Stimulated activated CD4-positive, alpha-beta T cell treated with anti-CD3 and anti-CD28 coated beads, Interleukin-1b, Interleukin-23, amount 100 ng/mL, for 24 hours (primary cell): ENCODE measurements at regions not wholly inside any gene's neighbourhood (a gene's known extent, or its start where the extent isn't known, plus 50 kb on each side); places are given as distances from the start of the nearest gene placed in this dataset.

Experiments
- DNase-seq, 4 experiments: peaks; one replicate each; pipeline ENCODE4 v3.0.0-alpha.2; 2020; ENCODE audit warnings: low read depth in 4 of 4, low spot score in 1 of 4

- DNase-seq: no peak
Observed at GRCh38 chr4:111813555-111814140, 331.6 kb upstream of the FAM241A start.

- DNase-seq: no peak
Observed at GRCh38 chr4:111814961-111815360, 330.3 kb upstream of the FAM241A start.

- no peak for DNase-seq
Observed at GRCh38 chr4:111821342-111821741, 323.9 kb upstream of the FAM241A start.

GRCh38 chr4:111836601-111837000 is 308.7 kb upstream of the FAM241A start:
- no peak for DNase-seq

GRCh38 chr4:111837761-111838160 is 307.5 kb upstream of the FAM241A start:
- no peak for DNase-seq

GRCh38 chr4:111838406-111838930 is 306.8 kb upstream of the FAM241A start:
- DNase-seq: no peak

GRCh38 chr4:111839141-111839540 is 306.1 kb upstream of the FAM241A start:
- DNase-seq: no peak

DNA sequence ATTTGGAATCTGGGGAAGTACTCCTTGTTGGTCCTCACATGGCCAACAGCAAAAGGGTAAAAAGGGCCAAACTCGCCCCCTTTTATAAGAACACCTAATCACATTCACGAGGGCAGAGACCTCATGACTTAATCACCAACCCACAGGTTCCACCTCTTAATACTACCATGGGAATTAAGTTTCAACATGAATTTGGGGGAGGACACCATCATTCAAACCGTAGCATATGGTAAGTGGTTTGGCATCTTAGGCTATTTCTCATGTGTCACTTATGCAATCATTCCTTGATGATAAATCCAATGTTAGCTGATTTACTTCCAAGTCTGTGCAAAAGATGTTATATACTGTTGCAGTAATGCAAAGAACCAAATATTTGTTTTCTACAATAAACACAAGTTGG is 302.9 kb upstream of the FAM241A start:
- DNase-seq: no peak

- DNase-seq: no peak
Observed at GRCh38 chr4:111847296-111848008, 297.8 kb upstream of the FAM241A start.

- no peak for DNase-seq
Observed at GRCh38 chr4:111849746-111850284, 295.4 kb upstream of the FAM241A start.

- no peak for DNase-seq
Observed at GRCh38 chr4:111854494-111855087, 290.7 kb upstream of the FAM241A start.

- DNase-seq: no peak
Observed at GRCh38 chr4:111855308-111855707, 289.9 kb upstream of the FAM241A start.

- DNase-seq: no peak
Observed at GRCh38 chr4:111864066-111864465, 281.2 kb upstream of the FAM241A start.

- DNase-seq: no peak
Observed at GRCh38 chr4:111869339-111869738, 275.9 kb upstream of the FAM241A start.

- no peak for DNase-seq
Observed at GRCh38 chr4:111871802-111872201, 273.5 kb upstream of the FAM241A start.

DNA sequence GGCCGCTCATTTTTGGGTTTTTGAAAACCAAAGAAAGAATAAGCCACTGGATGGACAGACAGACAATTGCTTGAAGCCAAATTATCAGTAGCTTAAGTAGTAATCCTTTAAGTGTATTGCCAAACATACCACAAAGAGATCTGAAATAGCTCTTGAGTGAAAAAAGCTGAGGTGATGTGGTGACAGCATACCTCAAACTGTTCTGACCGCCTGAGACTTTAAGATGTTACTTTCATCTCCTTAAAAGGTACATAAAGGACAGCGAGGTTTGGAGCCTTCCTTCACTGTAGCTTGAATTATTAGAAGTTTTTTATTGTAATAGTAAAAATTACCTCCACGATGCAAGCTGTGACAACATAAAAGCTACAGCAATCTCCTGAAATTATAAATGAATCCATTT is 271.5 kb upstream of the FAM241A start:
- no peak for DNase-seq

GRCh38 chr4:111879539-111879938 is 265.7 kb upstream of the FAM241A start:
- no peak for DNase-seq

- no peak for DNase-seq
Observed at GRCh38 chr4:111880116-111880515, 265.1 kb upstream of the FAM241A start.

DNA sequence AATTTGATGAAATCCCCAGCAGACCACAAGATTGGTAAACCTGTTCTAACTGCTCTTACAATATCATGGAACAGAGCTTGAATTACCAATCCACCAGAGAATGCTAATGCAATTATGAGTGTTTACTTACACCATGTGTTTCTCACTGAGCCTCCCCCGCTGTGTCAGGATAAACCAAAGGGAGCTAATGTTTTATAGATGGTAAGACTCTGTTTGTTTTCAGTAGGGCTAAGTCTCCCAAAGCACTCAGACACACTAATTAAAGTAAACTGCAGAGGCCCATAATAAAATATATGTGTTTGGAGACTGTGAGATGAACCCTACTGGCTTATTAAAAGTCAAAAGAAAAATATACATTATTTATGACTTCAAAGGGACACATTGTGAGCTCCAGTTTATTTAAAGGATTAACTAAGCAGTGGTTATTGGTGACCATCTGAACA is 261.7 kb upstream of the FAM241A start:
- no peak for DNase-seq

DNA sequence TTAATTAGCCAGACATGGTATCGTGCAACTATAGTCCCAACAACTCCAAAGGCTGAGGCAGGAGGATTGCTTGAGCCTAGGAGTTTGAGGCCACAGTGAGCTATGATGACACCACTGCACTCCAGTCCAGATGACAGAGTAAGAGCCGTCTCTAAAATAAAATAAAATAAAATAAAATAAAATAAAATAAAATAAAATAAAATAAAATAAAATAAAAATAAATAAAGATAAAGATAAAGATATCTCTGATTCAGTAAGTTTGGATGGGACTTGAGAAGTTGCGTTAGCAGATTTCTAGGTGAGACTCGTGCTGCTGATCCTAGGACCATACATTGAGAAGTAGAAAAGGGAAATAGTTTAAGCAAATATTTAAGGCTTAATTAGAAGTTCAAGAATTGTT is 254.8 kb upstream of the FAM241A start:
- DNase-seq: no peak

- no peak for DNase-seq
Observed at GRCh38 chr4:111905511-111905910, 239.7 kb upstream of the FAM241A start.

- DNase-seq: no peak
Observed at GRCh38 chr4:111919639-111920038, 225.6 kb upstream of the FAM241A start.
